Sigmoid colon (tissue), 6 donors: ENCODE measurements at regions not wholly inside any gene's neighbourhood (a gene's known extent, or its start where the extent isn't known, plus 50 kb on each side); places are given as distances from the start of the nearest gene placed in this dataset.

Source experiments
- DNase-seq: peaks from one replicate; pipeline ENCODE4 v3.0.0-alpha.2; 2019
- H3K27ac ChIP-seq, 4 donors: fragments of 200-600 bp; sonication (generic); one replicate each; pipeline ENCODE4 v1.5.1; 2016 to 2019; ENCODE audit warnings: mild to moderate bottlenecking in 1 of 4
- H3K27me3 ChIP-seq, 3 donors: fragments of 200-600 bp; sonication (generic); one replicate each; pipeline ENCODE4 v1.5.1; 2019; ENCODE audit warnings: mild to moderate bottlenecking in 1 of 3
- H3K36me3 ChIP-seq, 4 donors: fragments of 200-600 bp; sonication (generic); one replicate each; pipeline ENCODE4 v1.5.1; 2016 to 2019
- H3K4me1 ChIP-seq, 4 donors: fragments of 200-600 bp; sonication (generic); one replicate each; pipeline ENCODE4 v1.5.1; 2017 to 2019
- H3K4me3 ChIP-seq, 4 donors: fragments of 200-600 bp; sonication (generic); one replicate each; pipeline ENCODE4 v1.5.1; 2017 to 2019; ENCODE audit warnings: mild to moderate bottlenecking in 2 of 4, moderate library complexity in 1 of 4
- H3K9me3 ChIP-seq, 4 donors: fragments of 200-600 bp in 3 of 4; sonication (generic) in 3 of 4; one replicate each; pipeline versions ENCODE4 v1.5.1 to v1.6.1; 2013 to 2019
- CTCF ChIP-seq, 4 experiments: fragments of 450-650 bp in 3 of 4; fragments of 200-600 bp in 1 of 4; IDR thresholded peaks; one replicate each; pipeline ENCODE4 v1.5.1; 2016 to 2019; ENCODE audit warnings: antibody characterized with exemption in 4 of 4, mild to moderate bottlenecking in 3 of 4, moderate library complexity in 2 of 4
- EP300 ChIP-seq, 4 donors: sonication (generic); formaldehyde crosslinking; IDR thresholded peaks; one replicate each; pipeline ENCODE4 v1.6.1; 2017; ENCODE audit warnings: antibody characterized with exemption in 4 of 4
- POLR2A ChIP-seq, 2 donors: fragments of 450-650 bp; IDR thresholded peaks; one replicate each; pipeline ENCODE4 v1.6.1; 2016; ENCODE audit warnings: antibody characterized with exemption in 2 of 2, mild to moderate bottlenecking in 2 of 2, moderate library complexity in 2 of 2
- POLR2AphosphoS5 ChIP-seq, 4 donors: sonication (generic); formaldehyde crosslinking; IDR thresholded peaks; one replicate each; pipeline ENCODE4 v1.6.1; 2017; ENCODE audit warnings: antibody characterized with exemption in 4 of 4
- WGBS, 2 donors: extraction: QIAGEN DNeasy Blood & Tissue Kit; methylation state at CpG; one replicate each; pipeline ENCODE4 v1.1.7; 2013; 5-methylcytosine and 5-hydroxymethylcytosine counted together
- intact Hi-C: fragments of 100-400 bp; cut with DNase I; formaldehyde crosslinking; loops from one replicate; pipeline ENCODE4 v1.15.1; 2023
- donor health status: healthy with polysubstance abuse.
- donor health status: healthy.

- Histone ChIP-seq H3K27me3 (no peaks in the 10 kb centered on the region), H3K36me3 (no peaks in the 10 kb centered on the region), H3K9me3 (no peaks in the 10 kb centered on the region), H3K4me3 (no peak overlapping the region), H3K27ac (no peak overlapping the region), H3K4me1 (no peaks in the 10 kb centered on the region)
- intact Hi-C loops: no loop called here
- TF ChIP-seq EP300 (IDR thresholded peaks at IDR 0.05): no peak
- no peak for TF ChIP-seq CTCF (IDR thresholded peaks at IDR 0.05)
- no peak for TF ChIP-seq POLR2A (IDR thresholded peaks at IDR 0.05)
- no peak for TF ChIP-seq POLR2AphosphoS5 (IDR thresholded peaks at IDR 0.05)
- no peak for DNase-seq
- WGBS, 2 donors: 87 to 89% methylated on average over 2 of the region's 2 CpGs
These were observed 501.4 kb upstream of the DAB1 start for GRCh38 chr1:57925226-57925625.

GRCh38 chr1:57922130-57922529 lies 498.3 kb upstream of the DAB1 start:
- Histone ChIP-seq H3K36me3 (no peaks in the 10 kb centered on the region), H3K9me3 (no peaks in the 10 kb centered on the region), H3K27me3 (no peaks in the 10 kb centered on the region), H3K27ac (no peak overlapping the region), H3K4me1 (no peaks in the 10 kb centered on the region), H3K4me3 (no peak overlapping the region)
- intact Hi-C loops: no loop called here
- no peak for TF ChIP-seq EP300 (IDR thresholded peaks at IDR 0.05)
- no peak for TF ChIP-seq POLR2A (IDR thresholded peaks at IDR 0.05)
- no peak for TF ChIP-seq CTCF (IDR thresholded peaks at IDR 0.05)
- TF ChIP-seq POLR2AphosphoS5 (IDR thresholded peaks at IDR 0.05): no peak
- DNase-seq: no peak

- Histone ChIP-seq H3K27me3 (no peaks in the 10 kb centered on the region), H3K36me3 (no peaks in the 10 kb centered on the region), H3K9me3 (no peaks in the 10 kb centered on the region), H3K27ac (no peak overlapping the region), H3K4me3 (no peak overlapping the region), H3K4me1 (no peaks in the 10 kb centered on the region)
- no peak for DNase-seq
- intact Hi-C loops: no loop called here
- TF ChIP-seq POLR2A (IDR thresholded peaks at IDR 0.05) (no peak), POLR2AphosphoS5 (IDR thresholded peaks at IDR 0.05) (no peak), CTCF (IDR thresholded peaks at IDR 0.05) (no peak), EP300 (IDR thresholded peaks at IDR 0.05) (no peak)
- 82 to 87% methylated on average over 6 of the region's 6 CpGs for WGBS, 2 donors
These were observed 492.2 kb upstream of the DAB1 start for GRCh38 chr1:57916041-57916440.

- H3K4me1 ChIP-seq: no peaks in the 10 kb centered on the region
- H3K9me3 ChIP-seq: no peaks in the 10 kb centered on the region
- no peaks in the 10 kb centered on the region for H3K36me3 ChIP-seq
- DNase-seq: no peak
- no peak overlapping the region for H3K27ac ChIP-seq
- 76 to 81% methylated on average over 4 of the region's 4 CpGs for WGBS, 2 donors
- intact Hi-C loops: no loop called here
- no peak overlapping the region for H3K4me3 ChIP-seq
- TF ChIP-seq POLR2A (IDR thresholded peaks at IDR 0.05) (no peak), POLR2AphosphoS5 (IDR thresholded peaks at IDR 0.05) (no peak), EP300 (IDR thresholded peaks at IDR 0.05) (no peak)
- no peaks in the 10 kb centered on the region for H3K27me3 ChIP-seq
These were observed 487.6 kb upstream of the DAB1 start for GRCh38 chr1:57911427-57911826.

- DNase-seq: no peak
- Histone ChIP-seq H3K4me3 (no peak overlapping the region), H3K27me3 (no peaks in the 10 kb centered on the region), H3K27ac (no peak overlapping the region), H3K4me1 (no peaks in the 10 kb centered on the region), H3K36me3 (no peaks in the 10 kb centered on the region), H3K9me3 (no peaks in the 10 kb centered on the region)
- TF ChIP-seq EP300 (IDR thresholded peaks at IDR 0.05) (no peak), POLR2AphosphoS5 (IDR thresholded peaks at IDR 0.05) (no peak), POLR2A (IDR thresholded peaks at IDR 0.05) (no peak), CTCF (IDR thresholded peaks at IDR 0.05) (no peak)
- intact Hi-C loops: no loop called here
- WGBS, 2 donors: 78 to 79% methylated on average over 2 of the region's 2 CpGs
These were observed 486.9 kb upstream of the DAB1 start for GRCh38 chr1:57910782-57911181.
